GM12878 (cell line): ENCODE measurements at regions not wholly inside any gene's neighbourhood (a gene's known extent, or its start where the extent isn't known, plus 50 kb on each side); places are given as distances from the start of the nearest gene placed in this dataset.

ENCODE experiments used
- ESRRA ChIP-seq: IDR thresholded peaks from 2 replicates; pipeline ENCODE4 v1.6.1; 2012; ENCODE audit warnings: mild to moderate bottlenecking, low read length, improper control_type of control experiment
- NFYA ChIP-seq: IDR thresholded peaks from 2 replicates; pipeline ENCODE4 v1.6.1; 2011; ENCODE audit warnings: low read depth, mild to moderate bottlenecking, low read length, improper control_type of control experiment, borderline replicate concordance
- NR2C2 ChIP-seq: IDR thresholded peaks from 2 replicates; pipeline ENCODE4 v1.6.1; 2011; ENCODE audit warnings: borderline replicate concordance, low read depth; ENCODE audit not compliant: control insufficient read depth, insufficient read length
- NRF1 ChIP-seq: conservative IDR thresholded peaks from 2 replicates; pipeline ENCODE4 v1.6.1; 2011; ENCODE audit warnings: mild to moderate bottlenecking, low read depth, low read length, improper control_type of control experiment
- SP1 ChIP-seq: IDR thresholded peaks from one replicate; pipeline ENCODE4 v1.6.1; 2011; ENCODE audit warnings: low read depth, low read length
- STAT3 ChIP-seq: IDR thresholded peaks from 2 replicates; pipeline ENCODE4 v1.6.1; 2011; ENCODE audit warnings: low read depth, low read length, improper control_type of control experiment
- ZZZ3 ChIP-seq: IDR thresholded peaks from 2 replicates; pipeline ENCODE4 v1.6.1; 2011; ENCODE audit warnings: low read depth; ENCODE audit not compliant: control insufficient read depth, insufficient read length
- TF ChIP-seq, protein P1 (sequence below): IDR thresholded peaks from 2 replicates; pipeline ENCODE4 v1.6.1; 2012; ENCODE audit warnings: improper control_type of control experiment, low read depth, low read length; ENCODE audit not compliant: insufficient replicate concordance

GRCh38 chr10:31586723-31587638 is 268.0 kb downstream of the ZEB1 start (continued):
- TF ChIP-seq, protein P1, sequence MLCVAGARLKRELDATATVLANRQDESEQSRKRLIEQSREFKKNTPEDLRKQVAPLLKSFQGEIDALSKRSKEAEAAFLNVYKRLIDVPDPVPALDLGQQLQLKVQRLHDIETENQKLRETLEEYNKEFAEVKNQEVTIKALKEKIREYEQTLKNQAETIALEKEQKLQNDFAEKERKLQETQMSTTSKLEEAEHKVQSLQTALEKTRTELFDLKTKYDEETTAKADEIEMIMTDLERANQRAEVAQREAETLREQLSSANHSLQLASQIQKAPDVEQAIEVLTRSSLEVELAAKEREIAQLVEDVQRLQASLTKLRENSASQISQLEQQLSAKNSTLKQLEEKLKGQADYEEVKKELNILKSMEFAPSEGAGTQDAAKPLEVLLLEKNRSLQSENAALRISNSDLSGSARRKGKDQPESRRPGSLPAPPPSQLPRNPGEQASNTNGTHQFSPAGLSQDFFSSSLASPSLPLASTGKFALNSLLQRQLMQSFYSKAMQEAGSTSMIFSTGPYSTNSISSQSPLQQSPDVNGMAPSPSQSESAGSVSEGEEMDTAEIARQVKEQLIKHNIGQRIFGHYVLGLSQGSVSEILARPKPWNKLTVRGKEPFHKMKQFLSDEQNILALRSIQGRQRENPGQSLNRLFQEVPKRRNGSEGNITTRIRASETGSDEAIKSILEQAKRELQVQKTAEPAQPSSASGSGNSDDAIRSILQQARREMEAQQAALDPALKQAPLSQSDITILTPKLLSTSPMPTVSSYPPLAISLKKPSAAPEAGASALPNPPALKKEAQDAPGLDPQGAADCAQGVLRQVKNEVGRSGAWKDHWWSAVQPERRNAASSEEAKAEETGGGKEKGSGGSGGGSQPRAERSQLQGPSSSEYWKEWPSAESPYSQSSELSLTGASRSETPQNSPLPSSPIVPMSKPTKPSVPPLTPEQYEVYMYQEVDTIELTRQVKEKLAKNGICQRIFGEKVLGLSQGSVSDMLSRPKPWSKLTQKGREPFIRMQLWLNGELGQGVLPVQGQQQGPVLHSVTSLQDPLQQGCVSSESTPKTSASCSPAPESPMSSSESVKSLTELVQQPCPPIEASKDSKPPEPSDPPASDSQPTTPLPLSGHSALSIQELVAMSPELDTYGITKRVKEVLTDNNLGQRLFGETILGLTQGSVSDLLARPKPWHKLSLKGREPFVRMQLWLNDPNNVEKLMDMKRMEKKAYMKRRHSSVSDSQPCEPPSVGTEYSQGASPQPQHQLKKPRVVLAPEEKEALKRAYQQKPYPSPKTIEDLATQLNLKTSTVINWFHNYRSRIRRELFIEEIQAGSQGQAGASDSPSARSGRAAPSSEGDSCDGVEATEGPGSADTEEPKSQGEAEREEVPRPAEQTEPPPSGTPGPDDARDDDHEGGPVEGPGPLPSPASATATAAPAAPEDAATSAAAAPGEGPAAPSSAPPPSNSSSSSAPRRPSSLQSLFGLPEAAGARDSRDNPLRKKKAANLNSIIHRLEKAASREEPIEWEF, result no peak
- TF ChIP-seq ESRRA, result no peak
- TF ChIP-seq NFYA, result no peak
- TF ChIP-seq STAT3, result no peak
- peak; percentile 14 for TF ChIP-seq SP1
- TF ChIP-seq ZZZ3, result no peak
- TF ChIP-seq NRF1, result no peak
- TF ChIP-seq NR2C2, result no peak
